DMS153 treated with DMSO at 0.1 percent for 48 hours (cell line): ENCODE measurements at regions not wholly inside any gene's neighbourhood (a gene's known extent, or its start where the extent isn't known, plus 50 kb on each side); places are given as distances from the start of the nearest gene placed in this dataset.

Source experiments
- DNase-seq: peaks from one replicate; lab custom pipeline; 2025; ENCODE audit not compliant: unreplicated experiment; lab: John Stamatoyannopoulos, UW

DNA sequence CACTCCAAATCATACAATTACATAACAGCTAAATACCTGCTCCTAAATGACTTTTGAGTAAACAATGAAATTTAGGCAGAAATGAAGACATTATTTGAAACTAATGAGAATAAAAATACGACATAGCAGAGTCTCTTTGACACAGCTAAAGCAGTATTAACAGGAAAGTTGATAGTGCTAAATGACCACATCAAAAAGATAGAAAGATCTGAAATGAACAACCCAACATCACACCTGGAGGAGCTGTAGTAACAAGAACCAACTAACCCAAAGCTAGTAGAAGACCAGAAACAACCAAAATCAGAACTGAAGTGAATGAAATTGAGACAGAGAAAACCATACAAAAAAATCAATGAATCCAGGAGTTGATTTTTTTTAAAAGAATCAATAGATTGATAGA is 257.8 kb downstream of the ARAP2 start:
- DNase-seq, result no peak

DNA sequence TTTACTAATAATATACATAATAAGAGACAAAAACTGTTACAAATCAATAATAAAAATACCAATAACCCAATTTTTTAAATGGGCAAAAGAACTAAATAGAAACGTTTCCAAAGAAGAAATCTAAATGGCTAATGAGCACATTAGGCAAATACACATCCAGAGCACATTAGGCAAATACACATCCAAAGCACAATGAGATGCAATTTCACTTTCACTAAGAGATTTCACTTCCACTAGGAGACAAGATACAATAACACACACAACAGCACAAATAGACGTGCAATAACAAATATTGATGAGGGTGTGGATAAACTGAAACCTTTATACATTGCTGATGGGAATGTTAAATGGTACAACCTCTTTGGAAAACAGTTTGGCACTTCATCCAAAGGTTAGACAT is 250.7 kb downstream of the ARAP2 start:
- DNase-seq, result no peak

DNA sequence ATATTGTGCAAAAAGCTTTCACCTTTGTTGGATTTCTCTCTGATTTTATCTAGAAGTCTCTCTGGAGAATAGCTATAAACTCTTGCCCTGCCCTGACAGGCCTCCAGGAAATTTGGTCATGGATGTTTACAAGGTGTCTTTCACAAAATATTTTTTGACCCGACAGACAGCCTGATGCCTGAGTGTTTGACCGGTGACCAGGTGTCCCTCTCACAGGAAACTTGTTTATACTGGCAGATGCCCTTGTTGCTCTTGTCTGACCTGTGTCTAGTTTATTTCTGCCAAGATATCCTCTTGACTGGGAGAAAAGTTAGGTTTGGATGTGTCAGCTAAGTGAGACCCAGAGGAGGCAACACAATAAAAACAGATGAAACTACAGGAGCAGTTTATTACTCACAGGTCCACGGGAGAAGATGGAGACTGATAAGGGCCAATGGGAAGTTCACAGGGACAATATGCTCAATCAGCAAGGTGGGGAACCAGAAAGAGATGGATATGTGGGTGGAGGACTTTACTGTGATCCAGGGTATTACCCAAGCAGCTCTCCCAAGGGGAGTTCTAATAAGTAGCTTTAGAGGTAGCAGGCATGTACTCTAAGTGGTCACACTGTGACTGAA is 243.3 kb downstream of the ARAP2 start:
- no peak for DNase-seq

DNA sequence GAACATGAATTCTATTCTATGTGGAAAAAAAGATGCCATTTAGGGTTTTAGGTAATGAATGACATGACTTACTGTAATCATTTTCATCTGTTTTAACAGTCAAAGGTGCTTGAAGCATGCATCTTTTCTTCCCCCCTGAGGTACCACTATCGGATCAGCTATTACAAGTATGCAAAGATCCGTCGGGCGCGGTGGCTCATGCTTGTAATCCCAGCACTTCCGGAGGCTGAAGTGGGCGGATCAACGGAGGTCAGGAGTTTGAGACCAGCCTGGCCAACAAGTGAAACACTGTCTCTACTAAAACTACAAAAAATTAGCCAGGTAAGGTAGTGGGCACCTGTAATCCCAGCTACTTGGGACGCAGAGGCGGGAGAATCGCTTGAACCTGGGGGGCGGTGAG is 241.3 kb downstream of the ARAP2 start:
- no peak for DNase-seq

DNA sequence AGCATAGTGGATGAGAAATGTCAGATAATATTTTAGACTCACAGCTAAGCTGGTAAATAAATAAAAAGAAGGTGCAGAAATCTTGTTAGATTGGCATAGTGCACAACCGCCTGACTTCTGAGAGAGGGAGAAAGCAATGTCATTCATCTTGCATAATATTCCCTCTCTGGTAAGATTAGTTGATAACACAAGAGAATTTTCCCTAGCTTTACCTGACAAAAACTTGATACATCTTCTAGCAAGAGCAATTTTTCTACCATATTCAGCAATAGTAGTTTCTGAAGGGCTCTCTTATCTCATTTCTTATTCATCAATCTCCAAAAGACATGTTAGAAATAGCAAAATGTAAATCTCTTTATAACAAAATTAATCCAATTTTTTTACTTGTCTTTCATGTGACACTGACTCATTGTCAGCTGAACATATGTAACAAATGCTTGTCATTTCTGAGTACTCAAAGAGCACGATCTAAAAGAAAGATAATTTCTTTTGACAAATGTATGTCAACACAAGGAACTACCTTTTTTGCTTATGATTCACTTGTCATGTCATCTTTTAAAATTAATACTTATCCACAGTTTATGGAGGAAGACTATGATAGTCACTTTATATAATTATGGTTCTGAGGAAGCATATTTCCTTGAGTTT is 240.0 kb downstream of the ARAP2 start:
- no peak for DNase-seq

DNA sequence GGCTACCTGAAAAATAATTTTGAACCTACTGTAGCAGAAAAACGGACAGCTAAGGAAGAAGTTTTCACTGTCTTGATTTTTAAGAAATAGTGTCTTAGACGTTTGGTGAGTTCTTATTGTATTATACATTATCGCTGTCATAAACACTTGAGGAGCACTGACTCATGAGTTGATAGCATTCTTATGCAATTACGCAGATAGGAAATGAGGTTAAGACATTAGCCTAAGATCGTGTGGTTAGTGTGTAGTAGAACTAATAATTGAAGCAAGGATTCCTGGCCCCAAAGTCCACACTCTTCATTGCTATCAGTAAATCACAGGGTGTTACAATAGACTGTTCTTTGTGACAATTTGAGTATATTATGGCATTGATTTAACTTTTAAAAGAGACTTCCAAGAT is 238.1 kb downstream of the ARAP2 start:
- DNase-seq, result no peak

DNA sequence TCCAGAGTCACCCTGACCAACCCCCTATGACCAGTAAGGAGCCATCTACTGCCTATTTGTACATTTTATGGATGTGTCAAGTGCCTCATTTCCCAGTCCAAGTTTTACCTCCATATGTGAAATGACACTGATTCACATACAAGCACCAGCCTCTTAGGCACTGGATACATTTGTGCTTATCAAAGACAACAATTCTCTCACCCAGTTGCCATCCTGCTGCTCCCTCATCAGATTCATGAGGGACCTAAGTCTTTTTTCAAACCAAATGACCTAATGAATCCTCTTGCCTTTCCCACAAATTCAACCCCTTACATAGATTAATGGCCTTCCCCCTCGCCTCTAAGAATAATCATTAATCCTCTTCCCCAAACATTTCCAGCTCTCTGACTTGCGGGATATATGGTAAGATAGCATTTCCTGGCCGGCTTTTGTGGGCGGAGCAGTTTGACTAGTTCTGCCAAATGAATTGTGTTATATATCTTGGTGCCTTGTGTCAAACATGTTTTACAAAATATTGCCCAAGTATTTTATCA is 233.9 kb downstream of the ARAP2 start:
- DNase-seq, result no peak

DNA sequence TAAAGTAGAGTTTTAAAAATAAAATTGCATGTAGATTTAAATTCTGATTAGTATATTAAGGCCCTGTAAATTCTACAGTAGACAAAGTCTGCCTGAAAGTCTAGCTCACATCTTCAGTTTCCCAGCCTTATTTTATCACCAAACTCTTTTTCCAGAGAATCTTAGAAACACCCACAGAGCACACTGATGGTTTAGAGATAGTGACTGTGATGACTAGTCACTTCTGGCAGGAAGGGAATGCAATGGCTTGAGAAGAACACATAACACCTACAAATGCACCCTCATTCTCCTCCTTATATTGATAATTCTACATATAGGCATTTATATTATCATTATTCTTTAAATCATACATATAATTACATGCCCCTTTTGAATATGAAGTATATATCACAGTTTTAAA is 232.9 kb downstream of the ARAP2 start:
- DNase-seq, result no peak

DNA sequence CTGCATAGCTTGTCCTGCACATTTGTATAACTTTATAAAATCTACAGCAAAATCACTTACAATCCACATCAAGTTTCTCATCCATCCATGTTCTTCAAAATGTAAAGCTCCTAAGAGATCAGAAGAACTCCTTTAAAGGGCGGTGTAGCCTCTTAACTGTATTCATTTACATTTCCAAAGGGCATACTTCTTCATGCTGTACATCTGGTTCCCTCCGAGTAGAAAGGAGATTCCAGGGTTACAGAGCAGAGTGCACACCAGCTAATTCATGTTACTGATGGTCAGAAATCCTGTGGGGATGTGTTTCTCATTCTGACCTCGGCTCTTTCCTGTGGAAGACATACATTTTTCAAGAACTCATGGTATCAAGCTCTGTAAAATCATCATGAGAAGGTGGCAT is 231.8 kb downstream of the ARAP2 start:
- DNase-seq, result no peak

DNA sequence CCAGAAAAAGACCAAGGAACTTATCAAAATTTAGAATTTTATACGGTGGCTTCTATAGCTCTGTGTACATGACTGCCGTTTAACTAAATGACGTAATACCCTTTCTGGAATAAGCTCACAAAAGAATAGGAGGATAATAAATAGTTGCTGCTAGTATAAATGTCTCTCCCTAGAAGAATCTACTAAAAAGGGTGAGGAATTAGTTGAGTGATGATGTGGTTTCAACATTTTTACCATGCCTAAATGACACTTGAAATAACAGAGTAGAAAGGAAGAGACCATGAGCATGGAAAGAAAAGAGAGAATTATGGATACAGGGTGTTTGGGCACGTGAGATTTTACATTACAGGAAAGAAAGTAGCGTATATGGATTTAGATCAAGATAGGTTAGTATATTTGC is 231.1 kb downstream of the ARAP2 start:
- DNase-seq, result no peak
